ENCODE measurements at regions not wholly inside any gene's neighbourhood (a gene's known extent, or its start where the extent isn't known, plus 50 kb on each side); places are given as distances from the start of the nearest gene placed in this dataset.

DNA sequence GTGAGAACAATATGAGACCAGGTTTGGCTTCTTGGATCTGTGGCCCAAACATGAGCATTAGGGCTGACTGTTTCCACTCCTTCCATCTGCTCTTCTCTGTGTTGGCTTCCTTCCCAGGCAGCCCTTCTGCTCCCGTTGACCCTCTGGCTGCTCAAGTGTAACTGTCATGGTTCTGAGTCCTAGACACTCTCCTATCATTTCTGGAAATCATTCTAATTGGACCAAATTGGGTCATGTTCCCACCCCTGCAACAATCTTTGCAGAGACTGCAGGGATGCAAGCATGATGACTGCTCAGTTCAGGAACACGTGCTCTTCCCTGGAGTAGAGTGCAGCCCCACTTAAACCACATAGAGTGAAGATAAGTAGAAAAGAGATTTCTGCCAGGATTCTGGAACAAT, 741.4 kb downstream of the TAF11L14 start:
- Histone ChIP-seq H2BK20ac (ENCODE audit: low read depth, low read length, poor library complexity, severe bottlenecking) (no peak overlapping the region), H3K9ac (ENCODE audit: extremely low read depth, insufficient read length, low read length) (peak overlapping the region; percentile 23), H2AK5ac (ENCODE audit: insufficient read length, low read length) (no peak overlapping the region)

More for the DNA sequence above, 741.4 kb downstream of the TAF11L14 start:
- no peaks in the 10 kb centered on the region for H4K20me1 ChIP-seq (ENCODE audit: control insufficient read depth, insufficient read depth, insufficient read length)
- no peak overlapping the region for H3T11ph ChIP-seq (ENCODE audit: low read length)
- H3K27me3 ChIP-seq (ENCODE audit: insufficient read depth, low read length), result no peaks in the 10 kb centered on the region
- DNase-seq, result no peak
- no peak overlapping the region for H4K8ac ChIP-seq (replicated peaks; ENCODE audit: insufficient read length, low read depth, low read length)
- H3K27ac ChIP-seq (ENCODE audit: insufficient read length, low read depth, low read length), result no peak overlapping the region
- Mint-ChIP-seq H3K9me3 (no peaks in the 10 kb centered on the region; a peak in 1 of 5 replicates), H3K4me3 (no peak overlapping the region), H3K4me1 (peaks cover 4 to 5% of the 10 kb centered on the region in 2 experiments; a peak in 3 of 4 replicates), H3K27ac (no peak overlapping the region), H3K36me3 (ENCODE audit: insufficient read depth in 1 of 3, low read depth in 3 of 3) (no peaks in the 10 kb centered on the region; a peak in 1 of 7 replicates), H3K27me3 (ENCODE audit: low read depth) (no peaks in the 10 kb centered on the region; the same call in 1 of the 2 replicates)
- no peaks in the 10 kb centered on the region for H3K4me1 ChIP-seq (ENCODE audit: insufficient read depth, low read length)
- H3K56ac ChIP-seq (ENCODE audit: insufficient read length, low read depth, low read length), result no peak overlapping the region
- H2BK15ac ChIP-seq (ENCODE audit: low read depth, low read length), result no peak overlapping the region
- no peak overlapping the region for H3K14ac ChIP-seq (ENCODE audit: insufficient read depth, low read length)
- H3K4ac ChIP-seq (ENCODE audit: low read depth, low read length), result no peak overlapping the region
- no peak overlapping the region for H2BK120ac ChIP-seq (ENCODE audit: low read depth, low read length, poor library complexity, severe bottlenecking)
- TF ChIP-seq, protein P1, sequence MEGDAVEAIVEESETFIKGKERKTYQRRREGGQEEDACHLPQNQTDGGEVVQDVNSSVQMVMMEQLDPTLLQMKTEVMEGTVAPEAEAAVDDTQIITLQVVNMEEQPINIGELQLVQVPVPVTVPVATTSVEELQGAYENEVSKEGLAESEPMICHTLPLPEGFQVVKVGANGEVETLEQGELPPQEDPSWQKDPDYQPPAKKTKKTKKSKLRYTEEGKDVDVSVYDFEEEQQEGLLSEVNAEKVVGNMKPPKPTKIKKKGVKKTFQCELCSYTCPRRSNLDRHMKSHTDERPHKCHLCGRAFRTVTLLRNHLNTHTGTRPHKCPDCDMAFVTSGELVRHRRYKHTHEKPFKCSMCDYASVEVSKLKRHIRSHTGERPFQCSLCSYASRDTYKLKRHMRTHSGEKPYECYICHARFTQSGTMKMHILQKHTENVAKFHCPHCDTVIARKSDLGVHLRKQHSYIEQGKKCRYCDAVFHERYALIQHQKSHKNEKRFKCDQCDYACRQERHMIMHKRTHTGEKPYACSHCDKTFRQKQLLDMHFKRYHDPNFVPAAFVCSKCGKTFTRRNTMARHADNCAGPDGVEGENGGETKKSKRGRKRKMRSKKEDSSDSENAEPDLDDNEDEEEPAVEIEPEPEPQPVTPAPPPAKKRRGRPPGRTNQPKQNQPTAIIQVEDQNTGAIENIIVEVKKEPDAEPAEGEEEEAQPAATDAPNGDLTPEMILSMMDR (conservative IDR thresholded peaks at IDR 0.05), result no peak
- no peak overlapping the region for H2BK12ac ChIP-seq (ENCODE audit: insufficient read length, low read depth, low read length)
- no peak overlapping the region for H2BK5ac ChIP-seq (ENCODE audit: insufficient read length, low read length)
- WGBS (ENCODE audit: extremely low coverage, insufficient read length, low lambda C conversion rate), result no CpG with 5 or more reads among the region's 2 CpGs
- no peak overlapping the region for H4K5ac ChIP-seq (ENCODE audit: insufficient read length, low read depth, low read length)
- H3K4me2 ChIP-seq (ENCODE audit: insufficient read depth, insufficient read length, low read length), result no peak overlapping the region
- no peak overlapping the region for H2AFZ ChIP-seq (ENCODE audit: low read length)
- no peak overlapping the region for H4K91ac ChIP-seq (ENCODE audit: insufficient read length, low read depth, low read length)
- H3K23me2 ChIP-seq (ENCODE audit: insufficient read length, low read depth, low read length, poor library complexity, severe bottlenecking), result no peaks in the 10 kb centered on the region
- no peak overlapping the region for H3K18ac ChIP-seq (ENCODE audit: insufficient read length, low read depth, low read length)
- H3K9me3 ChIP-seq (ENCODE audit: control insufficient read depth, low read depth, low read length), result no peaks in the 10 kb centered on the region
- H3K79me1 ChIP-seq (ENCODE audit: insufficient read depth, low read depth, low read length, poor library complexity, severe bottlenecking), result no peaks in the 10 kb centered on the region
- H3K23ac ChIP-seq (ENCODE audit: insufficient read length, low read depth, low read length), result no peak overlapping the region
- H3K79me2 ChIP-seq (ENCODE audit: insufficient read depth, low read length), result no peaks in the 10 kb centered on the region

Measured in H9 (cell line).